Left lung (tissue), 4 donors: ENCODE measurements at regions not wholly inside any gene's neighbourhood (a gene's known extent, or its start where the extent isn't known, plus 50 kb on each side); places are given as distances from the start of the nearest gene placed in this dataset.

Source experiments
- ATAC-seq: fragments of 200-7000 bp; cut with Tn5 transposase; one replicate; pipeline ENCODE4 v1.9.1; 2020; ENCODE audit warnings: moderate library complexity
- DNase-seq, 4 donors: peaks; one replicate each; pipeline ENCODE4 v3.0.0-alpha.2; 2013 to 2020
- H3K27ac ChIP-seq, 2 donors: fragments of 200-600 bp; sonication (generic) in 1 of 2; one replicate each; pipeline versions ENCODE4 v1.5.0 to v1.8.0; 2020 to 2021
- H3K27me3 ChIP-seq, 2 donors: fragments of 200-600 bp; sonication (generic) in 1 of 2; one replicate each; pipeline versions ENCODE4 v1.5.0 to v1.8.0; 2020 to 2021
- H3K36me3 ChIP-seq, 2 donors: fragments of 200-600 bp; sonication (generic) in 1 of 2; one replicate each; pipeline versions ENCODE4 v1.5.0 to v1.8.0; 2020 to 2021
- H3K4me1 ChIP-seq, 2 donors: fragments of 200-600 bp; one replicate each; pipeline ENCODE4 v1.8.0; 2021
- H3K4me3 ChIP-seq, 2 donors: fragments of 200-600 bp; sonication (generic) in 1 of 2; one replicate each; pipeline versions ENCODE4 v1.5.0 to v1.8.0; 2020 to 2021; ENCODE audit warnings: mild to moderate bottlenecking in 1 of 2
- H3K9me3 ChIP-seq, 2 donors: fragments of 200-600 bp; sonication (generic) in 1 of 2; one replicate each; pipeline versions ENCODE4 v1.5.0 to v1.8.0; 2020 to 2021
- CTCF ChIP-seq, 2 donors: fragments of 200-600 bp; sonication (generic) in 1 of 2; IDR thresholded peaks; one replicate each; pipeline versions ENCODE4 v1.5.0 to v1.8.0; 2021; ENCODE audit warnings: antibody characterized with exemption in 2 of 2
- intact Hi-C, 2 donors: fragments of 100-400 bp; cut with DNase I; formaldehyde crosslinking; loops; one replicate each; pipeline versions ENCODE4 v1.11.2 to v1.14.2; 2022
- donor health status: DM: no; HTN: yes; CAD: no.
- donor health status: DM: no; HTN: no; CAD: no.

GRCh38 chr1:43009274-43009673, 50.6 kb upstream of the SLC2A1 start:
- DNase-seq (no peak), ATAC-seq (no peak)
- H3K4me3 ChIP-seq, result no peak overlapping the region
- no peaks in the 10 kb centered on the region for H3K4me1 ChIP-seq
- H3K9me3 ChIP-seq, result no peaks in the 10 kb centered on the region
- H3K36me3 ChIP-seq, result no peaks in the 10 kb centered on the region
- H3K27ac ChIP-seq, result no peak overlapping the region
- intact Hi-C loops, result no loop called here
- peaks cover 4 to 33% of the 10 kb centered on the region in 2 donors for H3K27me3 ChIP-seq
- no peak for TF ChIP-seq CTCF (IDR thresholded peaks at IDR 0.05)

GRCh38 chr1:43008115-43009060, 49.7 kb upstream of the SLC2A1 start:
- ATAC-seq (no peak), DNase-seq (no peak)
- Histone ChIP-seq H3K4me1 (no peaks in the 10 kb centered on the region), H3K27ac (no peak overlapping the region), H3K9me3 (no peaks in the 10 kb centered on the region), H3K36me3 (no peaks in the 10 kb centered on the region), H3K4me3 (no peak overlapping the region), H3K27me3 (peaks cover 4 to 33% of the 10 kb centered on the region in 2 donors)
- no peak for TF ChIP-seq CTCF (IDR thresholded peaks at IDR 0.05)
- intact Hi-C loops, result no loop called here
